A549 (cell line): ENCODE measurements at regions not wholly inside any gene's neighbourhood (a gene's known extent, or its start where the extent isn't known, plus 50 kb on each side); places are given as distances from the start of the nearest gene placed in this dataset.

ENCODE experiments used
- ATAC-seq, 2 experiments: fragments of 200-7000 bp in 1 of 2; fragments of >200 bp in 1 of 2; cut with Nextera tagmentation in 1 of 2; cut with Tn5 transposase in 1 of 2; 3 replicates each; pipeline versions ENCODE4 v1.8.0 to v1.9.1; 2018 to 2020; ENCODE audit warnings: mild to moderate bottlenecking in 1 of 2, moderate library complexity in 1 of 2
- CTCF ChIA-PET: fragments of 300-600 bp; sonication (Branson Sonifier 250); formaldehyde crosslinking; extraction: SDS; loops from one replicate; lab custom pipeline; 2021; ENCODE audit warnings: antibody characterized with exemption, inconsistent platforms; lab: Yijun Ruan, JAX
- POLR2A ChIA-PET: fragments of 350-600 bp; formaldehyde crosslinking; extraction: SDS; loops from one replicate; lab custom pipeline; 2021; ENCODE audit warnings: antibody characterized with exemption, inconsistent platforms; lab: Yijun Ruan, JAX
- DNase-seq, 2 experiments: peaks; one replicate each; pipeline versions ENCODE4 v3.0.0 to v3.0.0-alpha.2; 2011 to 2016; ENCODE audit warnings: low read depth in 1 of 2, low spot score in 1 of 2
- FAIRE-seq: peaks from 2 replicates; lab custom pipeline; 2011; peaks lifted over from hg19 to GRCh38; lab: Jason Lieb, UNC
- H3K27ac ChIP-seq, 2 experiments: fragments of >200 bp; sonication (Bioruptor Twin); formaldehyde crosslinking; 3 replicates each; pipeline ENCODE4 v1.5.1; 2016 to 2017
- H3K4me1 ChIP-seq: fragments of >200 bp; sonication (Bioruptor Twin); formaldehyde crosslinking; 3 replicates; pipeline ENCODE4 v1.6.1; 2016
- H3K4me2 ChIP-seq: fragments of >200 bp; sonication (Bioruptor Twin); formaldehyde crosslinking; 3 replicates; pipeline ENCODE4 v1.6.1; 2016
- H3K4me3 ChIP-seq: fragments of >200 bp; sonication (Bioruptor Twin); formaldehyde crosslinking; 3 replicates; pipeline ENCODE4 v1.5.1; 2016
- H3K9me3 ChIP-seq: fragments of >200 bp; sonication (Bioruptor Twin); formaldehyde crosslinking; 3 replicates; pipeline ENCODE4 v1.6.1; 2016
- ESRRA ChIP-seq: fragments of 150-350 bp; IDR thresholded peaks from 2 replicates; pipeline ENCODE4 v1.6.1; 2014; ENCODE audit warnings: mild to moderate bottlenecking, low read length, borderline replicate concordance
- JUN ChIP-seq, 2 experiments: fragments of >200 bp; sonication (Bioruptor Twin); formaldehyde crosslinking; IDR thresholded peaks; 2 replicates in 1 of 2; 3 replicates in 1 of 2; pipeline ENCODE4 v1.6.1; 2016 to 2017
- KDM5A ChIP-seq: fragments of 200-600 bp; sonication (generic); IDR thresholded peaks from 2 replicates; pipeline ENCODE4 v1.6.1; 2016; ENCODE audit warnings: antibody characterized with exemption, mild to moderate bottlenecking
- MYC ChIP-seq: IDR thresholded peaks from 2 replicates; pipeline ENCODE4 v1.6.1; 2012; ENCODE audit warnings: mild to moderate bottlenecking, inconsistent platforms, low read length, improper control_type of control experiment, borderline replicate concordance
- NPAS2 ChIP-seq: fragments of 250-450 bp; sonication (Bioruptor Pico); IDR thresholded peaks from 2 replicates; pipeline ENCODE4 v1.8.0; 2022; ENCODE audit warnings: mild to moderate bottlenecking, moderate library complexity, borderline replicate concordance
- NR3C1 ChIP-seq: fragments of >200 bp; sonication (Bioruptor Twin); formaldehyde crosslinking; IDR thresholded peaks from 3 replicates; pipeline ENCODE4 v1.6.1; 2017
- PHF8 ChIP-seq: fragments of 200-600 bp; sonication (generic); IDR thresholded peaks from 2 replicates; pipeline ENCODE4 v1.6.1; 2016; ENCODE audit warnings: low read depth, mild to moderate bottlenecking, antibody characterized with exemption, moderate library complexity, borderline replicate concordance
- RAD21 ChIP-seq, 2 experiments: fragments of >200 bp in 1 of 2; sonication (Bioruptor Twin) in 1 of 2; formaldehyde crosslinking in 1 of 2; IDR thresholded peaks in 1 of 2; conservative IDR thresholded peaks in 1 of 2; 2 replicates in 1 of 2; 3 replicates in 1 of 2; pipeline ENCODE4 v1.6.1; 2012 to 2018; ENCODE audit warnings: inconsistent platforms in 1 of 2
- RARB ChIP-seq: fragments of 250-450 bp; sonication (Bioruptor Pico); IDR thresholded peaks from 2 replicates; pipeline ENCODE4 v1.8.0; 2021; ENCODE audit warnings: mild to moderate bottlenecking, moderate library complexity
- RNF2 ChIP-seq: fragments of 200-600 bp; sonication (generic); IDR thresholded peaks from 2 replicates; pipeline ENCODE4 v1.6.1; 2016; ENCODE audit warnings: low read depth, mild to moderate bottlenecking, antibody characterized with exemption, moderate library complexity, borderline replicate concordance
- SREBF2 ChIP-seq: fragments of 450-650 bp; IDR thresholded peaks from 2 replicates; pipeline ENCODE4 v1.6.1; 2014; ENCODE audit warnings: mild to moderate bottlenecking, moderate library complexity
- TFCP2L1 ChIP-seq: fragments of 250-450 bp; sonication (Bioruptor Pico); IDR thresholded peaks from 2 replicates; pipeline ENCODE4 v1.5.0; 2021; ENCODE audit warnings: mild to moderate bottlenecking
- ZC3H11A ChIP-seq: fragments of 450-650 bp; IDR thresholded peaks from 2 replicates; pipeline ENCODE4 v1.6.1; 2014; ENCODE audit warnings: antibody characterized with exemption, mild to moderate bottlenecking
- ZNF302 ChIP-seq: fragments of 250-450 bp; sonication (Bioruptor Pico); IDR thresholded peaks from 2 replicates; pipeline ENCODE4 v1.9.0; 2021; ENCODE audit warnings: inconsistent platforms, mild to moderate bottlenecking, moderate library complexity
- WGBS: methylation state at CpG from one replicate; pipeline ENCODE4 v1.1.6; 2017; ENCODE audit errors: missing lambda C conversion rate; 5-methylcytosine and 5-hydroxymethylcytosine counted together
- TF ChIP-seq, protein P1 (sequence below): fragments of >200 bp; sonication (Bioruptor Twin); formaldehyde crosslinking; IDR thresholded peaks from 3 replicates; pipeline ENCODE4 v1.6.1; 2016
- TF ChIP-seq, protein P2 (sequence below): fragments of 250-450 bp; sonication (Bioruptor Pico); IDR thresholded peaks from 2 replicates; pipeline ENCODE4 v1.5.0; 2021; ENCODE audit warnings: mild to moderate bottlenecking, moderate library complexity, borderline replicate concordance
- TF ChIP-seq, protein P3 (sequence below): IDR thresholded peaks from 2 replicates; pipeline ENCODE4 v1.6.1; 2012
- TF ChIP-seq, protein P4 (sequence below): fragments of 250-450 bp; sonication (Bioruptor Pico); IDR thresholded peaks from 2 replicates; pipeline ENCODE4 v1.5.0; 2020; ENCODE audit warnings: low read depth, mild to moderate bottlenecking, moderate library complexity

DNA sequence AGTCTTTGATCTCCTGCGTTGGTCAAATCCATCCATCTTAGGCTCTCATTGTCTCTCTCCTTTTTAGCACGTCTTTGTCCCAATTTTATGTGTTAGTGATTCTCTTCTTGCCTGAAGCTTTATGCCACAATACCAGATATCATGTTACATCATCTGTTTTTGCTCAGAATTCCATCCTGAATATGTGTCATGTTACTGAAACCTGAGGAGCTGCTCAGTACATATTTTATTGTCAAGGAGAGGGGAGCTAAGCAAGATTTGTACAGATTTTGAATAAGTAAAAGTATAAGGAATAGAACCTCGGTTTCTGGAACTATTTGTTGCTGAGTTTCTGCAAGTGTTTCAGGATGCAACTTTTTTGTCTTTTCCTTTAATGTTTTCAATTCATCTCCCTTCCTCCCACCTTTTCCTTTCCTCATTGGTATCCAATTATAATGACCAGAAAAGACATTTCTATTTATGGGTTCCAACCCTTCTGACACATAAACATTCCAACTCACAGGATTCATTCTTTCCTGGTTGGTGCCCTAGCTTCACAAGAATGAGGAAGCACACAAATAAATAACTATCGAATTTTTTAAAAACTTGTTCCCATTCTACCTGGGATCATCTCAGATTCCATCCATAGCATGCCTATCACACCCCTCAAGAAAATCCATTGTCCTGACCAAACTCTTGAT is 291.8 kb downstream of the CRPPA start:
- H3K4me3 ChIP-seq, result no peak overlapping the region
- POLR2A ChIA-PET, result interaction anchor here (1.2 kb wide), 1 partner anchor 291 kb away, joined by 4 read pairs; the partner anchor contains the start of gene CRPPA
- 5% methylated on average over 4 of the region's 4 CpGs for WGBS
- CTCF ChIA-PET, result no interaction called here
- FAIRE-seq, result no peak
- H3K4me2 ChIP-seq, result 0 out of 3 replicates have a peak overlapping the region, but pooled peaks have one; percentile 4
- no peak for TF ChIP-seq ESRRA
- TF ChIP-seq, all 56 proteins: peak for 0
- ATAC-seq, result no peak; a peak in 1 of 6 replicates
- Histone ChIP-seq H3K4me1 (no peaks in the 10 kb centered on the region), H3K27ac (no peak overlapping the region), H3K9me3 (no peaks in the 10 kb centered on the region)
- DNase-seq, result peak in 1 of 2 experiments; percentile 29

DNA sequence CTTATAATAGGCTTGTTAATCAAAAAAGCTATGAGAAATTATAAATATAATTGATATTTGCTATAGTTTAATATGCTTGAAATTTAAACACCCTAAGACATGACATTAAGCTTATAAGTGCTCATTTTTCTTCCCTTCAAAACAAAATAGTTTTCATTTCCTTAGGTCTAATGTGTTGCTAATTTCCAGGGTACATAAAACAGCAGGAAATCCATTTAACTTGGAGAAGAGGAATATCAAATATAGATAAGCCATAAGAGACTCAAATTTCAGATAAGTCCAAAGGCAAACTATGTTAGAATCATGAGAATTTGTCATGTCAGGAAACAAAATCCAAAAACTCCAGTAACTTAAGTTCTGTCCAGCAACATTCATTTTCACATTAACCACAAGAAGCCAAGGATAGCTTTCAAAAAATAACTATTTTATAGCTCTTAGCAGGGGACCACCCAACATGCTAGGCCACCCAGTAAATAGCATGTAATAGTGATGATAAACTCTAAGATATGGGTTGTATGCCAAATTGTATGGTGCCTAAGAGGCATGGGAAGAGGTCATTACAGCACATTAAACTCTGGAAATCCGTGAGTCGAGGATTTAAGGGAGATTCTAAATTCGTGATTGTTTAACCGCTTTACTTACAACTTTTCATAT is 298.1 kb downstream of the CRPPA start:
- Histone ChIP-seq H3K4me2 (no peak overlapping the region), H3K9me3 (no peaks in the 10 kb centered on the region), H3K27ac (no peak overlapping the region), H3K4me3 (no peak overlapping the region), H3K4me1 (no peaks in the 10 kb centered on the region)
- CTCF ChIA-PET, result no interaction called here
- FAIRE-seq (no peak), ATAC-seq (no peak)
- 35% methylated on average over 4 of the region's 4 CpGs for WGBS
- POLR2A ChIA-PET, result no interaction called here
- TF ChIP-seq RAD21 (conservative IDR thresholded peaks at IDR 0.05 in 1 of 2, IDR thresholded peaks at IDR 0.05 in 1 of 2), result no peak
- TF ChIP-seq TFCP2L1 (CRISPR knock-in tag), result no peak
- no peak for TF ChIP-seq RARB
- TF ChIP-seq, protein P1, sequence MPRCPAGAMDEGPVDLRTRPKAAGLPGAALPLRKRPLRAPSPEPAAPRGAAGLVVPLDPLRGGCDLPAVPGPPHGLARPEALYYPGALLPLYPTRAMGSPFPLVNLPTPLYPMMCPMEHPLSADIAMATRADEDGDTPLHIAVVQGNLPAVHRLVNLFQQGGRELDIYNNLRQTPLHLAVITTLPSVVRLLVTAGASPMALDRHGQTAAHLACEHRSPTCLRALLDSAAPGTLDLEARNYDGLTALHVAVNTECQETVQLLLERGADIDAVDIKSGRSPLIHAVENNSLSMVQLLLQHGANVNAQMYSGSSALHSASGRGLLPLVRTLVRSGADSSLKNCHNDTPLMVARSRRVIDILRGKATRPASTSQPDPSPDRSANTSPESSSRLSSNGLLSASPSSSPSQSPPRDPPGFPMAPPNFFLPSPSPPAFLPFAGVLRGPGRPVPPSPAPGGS, result no peak
- TF ChIP-seq, protein P2, sequence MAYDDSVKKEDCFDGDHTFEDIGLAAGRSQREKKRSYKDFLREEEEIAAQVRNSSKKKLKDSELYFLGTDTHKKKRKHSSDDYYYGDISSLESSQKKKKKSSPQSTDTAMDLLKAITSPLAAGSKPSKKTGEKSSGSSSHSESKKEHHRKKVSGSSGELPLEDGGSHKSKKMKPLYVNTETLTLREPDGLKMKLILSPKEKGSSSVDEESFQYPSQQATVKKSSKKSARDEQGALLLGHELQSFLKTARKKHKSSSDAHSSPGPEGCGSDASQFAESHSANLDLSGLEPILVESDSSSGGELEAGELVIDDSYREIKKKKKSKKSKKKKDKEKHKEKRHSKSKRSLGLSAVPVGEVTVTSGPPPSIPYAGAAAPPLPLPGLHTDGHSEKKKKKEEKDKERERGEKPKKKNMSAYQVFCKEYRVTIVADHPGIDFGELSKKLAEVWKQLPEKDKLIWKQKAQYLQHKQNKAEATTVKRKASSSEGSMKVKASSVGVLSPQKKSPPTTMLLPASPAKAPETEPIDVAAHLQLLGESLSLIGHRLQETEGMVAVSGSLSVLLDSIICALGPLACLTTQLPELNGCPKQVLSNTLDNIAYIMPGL (CRISPR knock-in tag), result no peak
- TF ChIP-seq NR3C1, result no peak
- TF ChIP-seq, protein P3, sequence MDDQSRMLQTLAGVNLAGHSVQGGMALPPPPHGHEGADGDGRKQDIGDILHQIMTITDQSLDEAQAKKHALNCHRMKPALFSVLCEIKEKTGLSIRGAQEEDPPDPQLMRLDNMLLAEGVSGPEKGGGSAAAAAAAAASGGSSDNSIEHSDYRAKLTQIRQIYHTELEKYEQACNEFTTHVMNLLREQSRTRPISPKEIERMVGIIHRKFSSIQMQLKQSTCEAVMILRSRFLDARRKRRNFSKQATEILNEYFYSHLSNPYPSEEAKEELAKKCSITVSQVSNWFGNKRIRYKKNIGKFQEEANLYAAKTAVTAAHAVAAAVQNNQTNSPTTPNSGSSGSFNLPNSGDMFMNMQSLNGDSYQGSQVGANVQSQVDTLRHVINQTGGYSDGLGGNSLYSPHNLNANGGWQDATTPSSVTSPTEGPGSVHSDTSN, result no peak
- no peak for TF ChIP-seq MYC
- no peak for TF ChIP-seq NPAS2 (CRISPR knock-in tag)
- no peak for TF ChIP-seq ZNF302
- TF ChIP-seq PHF8, result no peak
- no peak for TF ChIP-seq JUN (IDR thresholded peaks at IDR 0.05)
- TF ChIP-seq KDM5A, result no peak
- TF ChIP-seq ZC3H11A, result no peak
- TF ChIP-seq, all 56 proteins: peak for 0
- no peak for DNase-seq

DNA sequence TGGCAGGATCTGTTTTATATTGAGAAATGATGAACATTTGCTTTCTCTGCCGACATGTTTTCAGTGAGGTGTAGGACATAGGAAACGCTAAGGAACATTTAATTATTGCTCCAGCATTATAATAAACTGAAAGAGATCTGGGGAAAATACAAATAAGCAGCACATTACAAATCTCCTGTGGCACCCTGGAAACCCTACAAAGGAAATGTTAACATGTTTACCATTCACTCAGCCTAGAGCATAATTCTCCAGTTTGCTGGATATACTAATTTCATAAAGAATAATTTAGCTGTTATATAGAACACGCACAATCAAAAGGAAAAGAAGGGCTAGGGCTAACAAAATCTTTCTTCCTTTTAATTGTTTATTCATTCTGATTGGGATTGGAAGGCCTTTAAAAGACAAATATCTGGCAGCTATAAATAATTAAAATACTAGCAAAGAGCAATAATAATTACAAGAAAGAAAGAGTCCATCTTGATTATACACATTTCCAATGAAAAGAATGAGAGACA is 299.4 kb downstream of the CRPPA start:
- DNase-seq (no peak), ATAC-seq (no peak), FAIRE-seq (no peak)
- Histone ChIP-seq H3K4me3 (no peak overlapping the region), H3K27ac (no peak overlapping the region), H3K4me1 (no peaks in the 10 kb centered on the region), H3K4me2 (no peak overlapping the region), H3K9me3 (no peaks in the 10 kb centered on the region)
- CTCF ChIA-PET, result no interaction called here
- TF ChIP-seq, protein P4, sequence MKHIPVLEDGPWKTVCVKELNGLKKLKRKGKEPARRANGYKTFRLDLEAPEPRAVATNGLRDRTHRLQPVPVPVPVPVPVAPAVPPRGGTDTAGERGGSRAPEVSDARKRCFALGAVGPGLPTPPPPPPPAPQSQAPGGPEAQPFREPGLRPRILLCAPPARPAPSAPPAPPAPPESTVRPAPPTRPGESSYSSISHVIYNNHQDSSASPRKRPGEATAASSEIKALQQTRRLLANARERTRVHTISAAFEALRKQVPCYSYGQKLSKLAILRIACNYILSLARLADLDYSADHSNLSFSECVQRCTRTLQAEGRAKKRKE (CRISPR knock-in tag), result no peak
- no peak for TF ChIP-seq ESRRA
- TF ChIP-seq TFCP2L1 (CRISPR knock-in tag), result no peak
- TF ChIP-seq RNF2, result no peak
- no peak for TF ChIP-seq SREBF2
- POLR2A ChIA-PET, result no interaction called here
- 20% methylated on average over 3 of the region's 3 CpGs for WGBS
